Non-pigmented ciliary epithelial cell (primary cell): ENCODE measurements at regions not wholly inside any gene's neighbourhood (a gene's known extent, or its start where the extent isn't known, plus 50 kb on each side); places are given as distances from the start of the nearest gene placed in this dataset.
"Not testable (repeated sequence)": the region's sequence is repeated elsewhere in the genome, so short reads cannot be mapped to it uniquely, and the experiment has no call there.

Experiments used
- DNase-seq: peaks from one replicate; pipeline ENCODE4 v3.0.0-alpha.2; 2010; ENCODE audit warnings: low read depth

- not testable (repeated sequence) for DNase-seq
Observed at GRCh38 chr9:94387338-94388010, 59.0 kb upstream of the NUTM2F start.

DNA sequence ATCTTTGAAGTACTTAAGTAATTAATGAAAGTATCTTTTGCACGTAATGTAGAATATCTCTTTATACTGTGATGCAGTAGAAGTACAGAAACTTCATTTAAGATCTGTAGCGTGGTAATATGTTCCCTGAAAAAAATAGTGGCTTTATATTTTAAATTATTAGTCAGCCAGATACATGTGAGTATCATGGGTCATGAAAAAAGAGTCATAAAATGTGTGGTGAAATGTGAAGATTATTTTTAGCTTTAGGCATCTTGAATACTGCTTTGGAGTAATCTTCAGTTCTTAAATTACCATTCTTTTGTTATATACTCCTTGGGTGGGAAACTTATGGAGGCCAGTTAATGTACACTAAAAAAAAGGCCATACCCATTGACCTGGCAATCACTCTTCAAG, 59.6 kb upstream of the NUTM2F start:
- DNase-seq: not testable (repeated sequence)

GRCh38 chr9:94390425-94391098, 62.1 kb upstream of the NUTM2F start:
- not testable (repeated sequence) for DNase-seq

DNA sequence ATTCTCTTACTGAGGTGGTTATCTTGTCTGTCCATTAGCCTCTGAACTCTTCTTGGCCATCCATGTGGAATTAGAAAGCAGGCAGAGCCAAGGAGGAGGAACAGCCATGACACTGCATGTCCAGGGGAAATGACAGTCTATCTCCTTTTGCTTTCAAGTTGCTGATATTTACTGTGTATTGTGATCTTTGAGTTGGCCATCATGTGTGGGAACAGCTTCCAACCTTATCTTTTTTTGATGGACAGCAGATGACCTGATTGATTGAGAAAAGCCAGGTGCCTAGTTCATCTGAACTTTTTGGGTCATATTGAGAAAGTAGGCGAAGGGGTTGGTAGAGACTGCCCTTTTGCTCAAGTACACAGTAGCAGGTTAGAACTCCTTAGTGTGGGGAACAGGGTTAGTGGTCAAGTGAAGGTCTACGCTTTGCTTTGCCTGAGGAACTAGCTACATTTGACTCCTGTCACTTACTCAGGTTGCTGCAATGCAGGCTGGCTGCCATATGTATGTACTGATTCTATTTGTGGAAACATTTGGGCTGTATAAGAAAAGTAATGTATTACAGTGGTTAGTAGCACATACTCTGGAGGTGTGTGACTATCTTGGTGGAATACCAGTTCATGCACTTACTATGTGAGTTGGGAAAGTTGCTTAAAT, 64.7 kb upstream of the NUTM2F start:
- DNase-seq: not testable (repeated sequence)

DNA sequence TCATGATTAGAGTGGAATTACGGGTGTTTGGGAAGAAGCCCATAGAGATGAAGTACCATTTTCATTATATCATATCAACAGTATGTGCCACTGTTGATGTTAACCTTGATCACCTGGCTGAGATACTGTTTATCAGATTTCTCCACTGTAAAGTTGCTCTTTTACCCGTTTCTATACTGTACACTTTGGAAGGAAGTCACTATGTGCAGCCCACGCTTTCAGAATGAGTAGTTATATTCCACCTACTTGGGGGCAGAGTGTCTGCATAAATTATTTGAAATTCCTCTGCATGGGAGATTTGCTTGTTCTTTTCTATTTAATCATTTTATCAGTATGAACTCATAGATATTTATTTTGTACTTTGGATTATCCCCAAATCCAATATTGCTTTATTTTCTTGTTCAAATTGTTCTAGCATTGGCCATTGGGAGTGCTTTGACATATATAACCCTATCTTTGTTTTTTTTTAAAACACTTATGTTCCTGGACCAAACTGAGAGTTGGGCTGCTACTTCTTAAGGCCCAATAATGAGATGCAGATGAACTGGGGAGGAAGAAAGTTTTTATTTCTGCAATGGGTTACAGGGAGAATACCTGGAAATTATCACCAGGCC, 69.4 kb upstream of the NUTM2F start:
- not testable (repeated sequence) for DNase-seq

DNA sequence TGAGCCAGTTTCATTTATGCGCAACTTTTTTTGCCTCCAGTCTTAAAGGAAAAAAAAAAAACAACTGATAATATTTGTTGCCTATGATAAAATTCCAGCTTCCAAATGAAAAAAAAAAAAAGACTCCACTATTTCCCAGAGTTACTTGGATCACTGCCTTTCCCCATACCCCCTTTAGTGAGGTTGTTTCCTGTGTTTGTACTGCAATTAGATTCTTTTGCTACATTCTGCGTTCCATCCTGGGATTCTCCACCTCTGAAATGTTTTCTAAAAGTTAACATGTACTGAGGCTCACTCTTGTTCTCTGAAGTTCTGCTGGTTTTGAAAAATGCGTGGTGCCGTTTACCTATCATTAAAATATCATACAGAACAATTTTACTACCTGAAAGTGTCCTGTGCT, 72.0 kb upstream of the NUTM2F start:
- not testable (repeated sequence) for DNase-seq

GRCh38 chr9:94402795-94403194, 74.4 kb upstream of the NUTM2F start:
- DNase-seq: not testable (repeated sequence)

DNA sequence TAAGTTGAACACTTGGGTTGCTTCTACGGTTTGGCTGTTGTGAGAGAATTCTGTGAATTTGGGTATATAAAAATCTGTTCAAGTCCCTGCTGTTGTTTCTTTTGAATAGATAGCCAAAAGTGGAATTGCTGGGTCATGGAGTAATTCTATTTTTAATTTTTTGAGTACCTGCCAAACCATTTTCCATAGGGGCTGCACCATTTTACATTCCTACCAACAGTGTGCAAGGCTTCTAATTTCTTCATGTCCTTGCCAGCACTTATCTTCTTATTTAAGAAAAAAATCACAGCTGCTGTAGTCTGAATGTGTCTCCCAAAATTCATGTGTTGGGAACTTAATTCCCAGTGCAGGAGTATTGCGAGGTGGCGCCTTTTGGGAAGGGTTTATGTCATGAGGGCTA, 75.1 kb upstream of the NUTM2F start:
- not testable (repeated sequence) for DNase-seq

- DNase-seq: not testable (repeated sequence)
Observed at GRCh38 chr9:94413665-94414064, 85.2 kb upstream of the NUTM2F start.

- DNase-seq: not testable (repeated sequence)
Observed at GRCh38 chr9:94415111-94415510, 86.7 kb upstream of the NUTM2F start.

GRCh38 chr9:94420098-94420497, 91.7 kb upstream of the NUTM2F start:
- not testable (repeated sequence) for DNase-seq

GRCh38 chr9:94421951-94422350, 93.5 kb upstream of the NUTM2F start:
- not testable (repeated sequence) for DNase-seq

DNA sequence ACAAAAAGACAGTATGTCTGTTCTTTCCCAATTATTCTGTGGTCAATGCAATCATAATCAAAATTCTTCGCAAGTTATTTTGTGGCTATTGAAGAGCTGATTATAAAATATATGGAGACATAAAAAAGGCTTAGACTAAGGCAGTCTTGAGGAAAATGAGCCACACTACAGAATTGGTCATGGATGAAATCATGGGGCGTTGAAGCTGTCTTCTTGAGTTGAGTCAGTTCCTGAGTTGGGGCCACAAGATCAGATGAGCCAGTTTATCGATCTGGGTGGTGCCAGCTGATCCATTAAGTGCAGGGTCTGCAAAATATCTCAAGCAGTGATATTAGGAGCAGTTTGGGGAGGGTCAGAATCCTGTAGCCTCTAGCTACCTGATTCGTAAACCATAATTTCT, 96.9 kb upstream of the NUTM2F start:
- not testable (repeated sequence) for DNase-seq

- DNase-seq: not testable (repeated sequence)
Observed at GRCh38 chr9:94437128-94437527, 108.7 kb upstream of the NUTM2F start.

GRCh38 chr9:94438336-94438735, 109.9 kb upstream of the NUTM2F start:
- DNase-seq: not testable (repeated sequence)

DNA sequence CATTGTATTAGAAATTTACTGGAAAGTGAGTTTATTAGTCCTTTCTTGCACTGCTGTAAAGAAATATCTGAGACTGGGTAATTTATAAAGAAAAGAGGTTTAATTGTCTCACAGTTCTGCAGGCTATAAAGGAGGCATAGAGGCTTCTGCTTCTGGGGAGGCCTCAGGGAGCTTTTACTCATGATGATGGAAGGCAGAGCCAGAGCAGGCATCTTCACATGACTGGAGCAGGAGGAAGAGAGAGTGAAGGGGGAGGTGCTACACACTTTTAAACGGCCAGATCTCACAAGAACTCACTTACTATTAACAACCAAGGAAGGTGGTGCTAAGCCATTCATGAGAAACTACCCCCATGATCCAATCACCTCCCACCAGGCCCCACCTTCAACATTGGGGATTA, 112.7 kb upstream of the NUTM2F start:
- DNase-seq: not testable (repeated sequence)

- no peak for DNase-seq
Observed at GRCh38 chr9:94441796-94442195, 113.1 kb upstream of the PCAT7 start.

DNA sequence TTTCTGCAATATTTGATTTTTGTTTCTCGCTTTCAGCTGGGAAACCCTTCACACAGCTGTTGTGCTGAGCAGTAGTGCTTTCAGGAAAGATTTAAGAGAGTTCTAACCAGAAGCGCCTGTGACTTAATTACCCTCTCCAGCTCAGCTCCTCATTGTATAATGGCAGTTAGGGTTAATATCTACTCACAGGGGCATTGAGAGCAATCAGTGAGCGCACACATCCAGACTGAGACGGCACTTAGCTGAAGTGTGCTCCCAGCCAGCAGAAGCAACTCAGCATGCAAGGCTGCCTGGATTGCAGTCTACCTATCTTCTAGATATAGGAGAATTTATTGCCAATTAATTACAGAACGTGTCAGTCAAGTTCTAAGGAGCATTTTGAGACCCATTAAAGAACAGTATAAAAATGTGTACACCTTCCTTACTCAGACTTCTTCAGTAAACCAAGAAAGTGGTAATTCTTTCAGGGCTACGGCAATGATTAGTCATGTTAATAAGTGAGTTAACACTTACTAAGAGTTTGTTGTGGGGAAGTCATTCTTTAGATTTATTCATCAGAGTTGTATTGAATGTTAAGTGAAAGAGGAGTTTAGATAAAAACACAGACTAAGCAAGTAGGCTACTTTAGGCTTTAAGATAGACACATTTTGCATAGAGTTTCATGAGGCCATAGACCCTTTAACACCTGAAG, 111.7 kb upstream of the PCAT7 start:
- no peak for DNase-seq

DNA sequence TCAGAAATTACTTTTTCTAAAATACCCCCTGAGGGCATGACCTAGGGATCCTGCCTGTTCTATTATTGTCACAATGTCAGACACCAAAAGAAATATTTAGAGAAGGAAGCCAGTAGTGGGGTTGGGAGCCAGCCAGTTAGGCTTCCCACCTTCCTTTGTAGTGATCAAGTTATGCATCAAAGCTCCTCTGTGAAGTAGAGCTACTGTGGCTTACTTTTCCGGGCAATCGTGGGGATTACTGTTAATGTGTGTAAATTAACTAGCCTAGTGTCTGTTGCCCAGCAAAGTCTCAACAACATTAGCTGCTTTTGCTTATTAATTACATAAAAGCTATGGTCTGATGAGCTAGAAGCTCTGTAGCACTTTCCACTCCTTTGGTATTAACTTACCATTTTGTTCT, 109.0 kb upstream of the PCAT7 start:
- DNase-seq: no peak

DNA sequence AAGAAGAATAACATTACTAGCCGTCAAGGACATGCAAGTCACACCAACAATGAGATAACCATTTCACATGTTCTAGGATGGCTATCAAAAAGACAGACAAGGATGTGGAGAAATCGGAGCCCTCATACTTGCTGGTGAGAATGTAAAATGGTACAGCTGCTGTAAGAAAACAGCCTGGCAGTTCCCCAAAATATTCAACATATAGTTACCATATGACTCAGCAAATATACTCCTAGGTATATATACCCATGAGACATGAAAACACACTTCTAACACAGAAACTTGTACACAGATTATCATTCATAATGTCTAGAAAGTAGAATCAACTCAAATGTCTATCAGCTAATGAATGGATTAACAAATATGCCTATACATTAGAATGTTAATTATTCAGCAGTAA, 105.4 kb upstream of the PCAT7 start:
- DNase-seq: no peak

GRCh38 chr9:94464790-94465189, 90.1 kb upstream of the PCAT7 start:
- DNase-seq: no peak

- DNase-seq: not testable (repeated sequence)
Observed at GRCh38 chr9:94472063-94472462, 82.8 kb upstream of the PCAT7 start.
